Inflammatory macrophage (primary cell): ENCODE measurements at regions not wholly inside any gene's neighbourhood (a gene's known extent, or its start where the extent isn't known, plus 50 kb on each side); places are given as distances from the start of the nearest gene placed in this dataset.
A peak's percentile ranks its signal among the peaks of the same experiment; 100 is the strongest.

Experiments
- DNase-seq, 2 donors: peaks; one replicate each; pipeline ENCODE4 v3.0.0-alpha.2; 2020 to 2022

- DNase-seq: no peak
These were observed 609.7 kb upstream of the DAB2 start for GRCh38 chr5:40034441-40034840.

DNA sequence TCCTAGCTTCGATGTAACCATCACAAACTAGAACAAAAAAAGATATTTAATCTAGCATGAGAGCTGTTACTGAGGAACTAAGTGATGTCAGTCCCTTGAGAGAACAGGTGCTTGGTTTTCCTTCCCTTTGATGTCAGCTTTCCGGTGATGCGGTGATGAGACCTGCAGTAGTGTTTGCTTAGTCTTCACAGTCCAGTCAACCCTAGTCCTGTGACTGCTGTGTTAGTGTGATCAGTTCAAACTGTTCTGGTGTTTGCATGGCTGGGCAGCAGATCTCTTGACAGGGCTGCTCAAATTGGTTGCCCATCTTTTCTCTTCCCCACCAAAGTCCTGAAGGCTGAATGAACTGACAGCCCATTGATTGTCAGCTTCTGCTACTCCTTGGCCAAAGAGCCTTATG, 608.6 kb upstream of the DAB2 start:
- DNase-seq: no peak

DNA sequence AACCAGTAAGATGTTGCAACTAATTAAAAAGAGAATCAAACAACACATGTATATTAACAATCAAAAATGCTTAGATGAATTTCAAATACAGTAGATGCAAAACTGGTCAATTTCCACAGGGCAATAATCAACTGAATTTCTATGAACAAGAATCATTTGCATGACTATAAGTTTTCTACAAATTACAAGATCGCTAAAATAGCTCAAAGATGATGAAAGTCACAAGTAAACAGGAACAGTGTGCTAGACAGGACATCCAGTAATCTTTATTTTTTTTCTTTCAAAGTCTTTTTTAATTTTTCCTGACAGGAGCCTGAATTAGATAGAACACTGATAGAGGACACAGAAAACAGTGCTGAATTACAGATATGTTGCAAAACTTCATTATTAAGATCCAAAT, 608.2 kb upstream of the DAB2 start:
- no peak for DNase-seq

DNA sequence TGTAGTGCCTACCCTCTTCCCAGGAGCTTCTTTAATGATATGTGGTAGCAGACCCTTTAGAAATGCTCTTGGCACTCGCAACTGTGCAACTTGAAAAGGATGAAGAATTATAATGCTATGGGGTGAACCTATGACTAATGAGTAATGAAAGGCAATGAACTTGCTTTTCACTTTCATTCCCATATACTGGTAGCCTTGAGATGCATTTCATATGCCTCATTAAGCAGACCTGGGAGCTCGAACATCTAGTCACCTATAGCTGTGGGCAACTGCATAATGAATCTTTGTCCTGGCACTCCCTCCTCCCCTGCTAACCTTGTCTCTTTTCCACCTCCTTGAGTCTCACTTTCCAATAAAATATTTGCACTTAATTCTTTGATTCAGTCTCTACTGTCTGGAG, 605.9 kb upstream of the DAB2 start:
- DNase-seq: no peak

DNA sequence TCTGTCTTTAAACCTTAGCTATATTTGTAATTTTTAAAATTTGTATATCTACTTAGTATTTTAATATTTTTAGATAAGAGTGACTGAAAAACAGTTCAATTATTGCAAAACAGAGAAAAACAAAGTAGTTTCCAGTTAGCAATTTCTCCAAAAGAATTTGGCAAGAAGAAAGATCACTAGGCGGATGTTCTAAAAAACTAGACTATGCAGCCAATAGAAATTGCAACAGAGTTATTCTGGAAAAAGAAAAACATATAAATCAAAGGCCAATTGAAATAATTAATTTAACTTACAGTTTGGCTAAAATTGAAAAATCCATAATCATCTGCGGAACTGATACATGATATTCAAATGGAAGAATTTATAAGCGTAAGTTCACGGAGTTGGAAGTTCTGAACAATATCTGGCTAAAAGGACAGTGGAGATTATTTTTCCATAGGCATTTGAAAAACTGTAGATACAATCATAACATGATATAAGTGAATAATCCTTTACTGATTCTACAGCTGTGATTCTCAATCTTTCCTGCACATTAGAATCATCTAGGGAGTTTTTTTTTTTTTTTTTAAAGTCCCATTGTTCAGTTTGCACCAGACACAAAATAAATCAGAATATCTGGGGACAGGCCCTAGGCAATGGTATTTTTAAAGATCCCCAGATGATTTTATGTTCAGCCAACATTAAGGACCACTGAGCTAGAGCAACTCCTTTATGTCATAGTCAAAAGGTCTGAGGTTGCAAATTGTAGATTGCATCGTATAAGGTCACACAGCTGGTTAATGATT, 605.1 kb upstream of the DAB2 start:
- no peak for DNase-seq

DNA sequence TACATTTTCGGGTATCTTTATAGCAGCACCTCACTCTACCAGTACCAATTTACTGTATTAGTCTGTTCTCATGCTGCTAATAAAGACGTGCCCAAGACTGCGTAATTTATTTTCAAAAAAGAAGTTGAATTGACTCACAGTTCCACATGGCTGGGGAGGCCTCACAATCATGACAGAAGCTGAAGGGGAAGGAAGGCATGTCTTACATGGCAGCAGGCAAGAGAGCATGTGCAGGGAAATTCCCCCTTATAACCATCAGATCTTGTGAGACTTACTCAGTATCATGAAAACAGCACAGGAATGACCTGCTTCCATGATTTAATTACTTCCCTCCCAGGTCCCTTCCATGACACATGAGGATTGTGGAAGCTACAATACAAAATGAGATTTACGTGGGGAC, 602.6 kb upstream of the DAB2 start:
- peak; percentile 12 to 33 for DNase-seq

- DNase-seq: peak; percentile 39 to 71
These were observed 600.8 kb upstream of the DAB2 start for GRCh38 chr5:40025586-40025985.

GRCh38 chr5:40022057-40022456, 597.3 kb upstream of the DAB2 start:
- no peak for DNase-seq

- DNase-seq: no peak
These were observed 596.2 kb upstream of the DAB2 start for GRCh38 chr5:40021007-40021406.

DNA sequence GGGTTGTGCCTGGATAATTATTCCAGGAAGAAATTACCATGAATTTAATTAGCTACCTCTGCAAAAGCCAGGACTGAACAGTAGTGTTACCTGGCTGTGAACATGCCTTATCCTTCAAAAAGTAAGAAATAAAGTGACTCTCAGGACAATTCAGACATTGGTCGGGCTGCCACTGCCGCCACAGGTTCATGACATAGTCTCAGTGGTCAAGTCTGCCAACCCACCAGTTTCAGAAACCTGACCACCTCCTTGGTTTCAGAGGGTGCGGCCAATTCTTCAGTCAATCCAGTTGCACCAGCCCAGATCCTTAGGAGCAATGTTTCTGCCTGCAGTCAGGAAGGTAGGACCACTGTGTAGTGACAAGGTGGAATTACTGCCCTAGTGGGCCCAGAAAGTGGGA, 593.1 kb upstream of the DAB2 start:
- no peak for DNase-seq

DNA sequence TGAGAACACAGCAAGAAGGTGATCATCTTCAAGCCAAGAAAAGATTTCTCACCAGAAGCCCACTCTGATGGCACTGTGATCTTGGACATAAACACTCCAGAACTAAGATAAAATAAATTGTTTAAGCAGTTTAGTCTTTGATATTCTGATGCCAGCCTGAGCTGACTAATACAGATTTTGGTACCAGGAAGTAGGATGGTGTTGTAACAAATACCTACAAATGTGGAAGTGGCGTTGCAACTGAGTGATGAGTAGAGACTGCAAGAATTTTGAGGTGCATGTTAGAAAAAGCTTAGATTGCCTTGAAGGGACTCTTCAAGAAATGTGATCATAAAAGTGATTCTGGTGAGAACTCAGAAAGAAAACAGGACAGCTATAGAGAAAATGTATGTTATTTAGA, 592.4 kb upstream of the DAB2 start:
- peak in 1 of 2 donors; percentile 42 for DNase-seq

- DNase-seq: no peak
These were observed 585.7 kb upstream of the DAB2 start for GRCh38 chr5:40010436-40010835.

GRCh38 chr5:40006260-40006659, 581.5 kb upstream of the DAB2 start:
- no peak for DNase-seq

GRCh38 chr5:40001796-40002195, 577.0 kb upstream of the DAB2 start:
- no peak for DNase-seq

DNA sequence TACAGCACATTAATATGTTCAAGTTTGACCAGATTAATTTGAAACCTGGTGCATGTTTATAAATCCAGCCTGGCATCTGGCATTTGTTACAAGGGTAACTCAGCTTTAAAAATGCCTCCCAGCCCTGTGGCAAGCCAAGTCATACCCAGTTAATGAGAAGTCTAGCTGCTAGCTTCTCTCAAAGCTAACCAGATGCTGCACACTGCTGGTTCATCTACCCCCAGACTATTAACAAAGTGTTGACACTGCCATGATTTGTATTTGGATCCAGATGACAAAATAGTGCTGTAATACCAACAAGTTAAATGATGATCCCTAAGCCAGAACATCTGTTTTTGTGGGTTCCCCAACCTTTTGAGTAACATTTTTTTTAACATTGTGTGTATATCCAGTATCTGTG, 573.7 kb upstream of the DAB2 start:
- no peak for DNase-seq

- DNase-seq: no peak
These were observed 571.2 kb upstream of the DAB2 start for GRCh38 chr5:39995990-39996389.

GRCh38 chr5:39992617-39993202, 567.9 kb upstream of the DAB2 start:
- DNase-seq: no peak

- DNase-seq: no peak
These were observed 561.8 kb upstream of the DAB2 start for GRCh38 chr5:39986614-39987013.

GRCh38 chr5:39980056-39980455, 555.3 kb upstream of the DAB2 start:
- DNase-seq: no peak

- no peak for DNase-seq
These were observed 552.4 kb upstream of the DAB2 start for GRCh38 chr5:39977066-39977655.

DNA sequence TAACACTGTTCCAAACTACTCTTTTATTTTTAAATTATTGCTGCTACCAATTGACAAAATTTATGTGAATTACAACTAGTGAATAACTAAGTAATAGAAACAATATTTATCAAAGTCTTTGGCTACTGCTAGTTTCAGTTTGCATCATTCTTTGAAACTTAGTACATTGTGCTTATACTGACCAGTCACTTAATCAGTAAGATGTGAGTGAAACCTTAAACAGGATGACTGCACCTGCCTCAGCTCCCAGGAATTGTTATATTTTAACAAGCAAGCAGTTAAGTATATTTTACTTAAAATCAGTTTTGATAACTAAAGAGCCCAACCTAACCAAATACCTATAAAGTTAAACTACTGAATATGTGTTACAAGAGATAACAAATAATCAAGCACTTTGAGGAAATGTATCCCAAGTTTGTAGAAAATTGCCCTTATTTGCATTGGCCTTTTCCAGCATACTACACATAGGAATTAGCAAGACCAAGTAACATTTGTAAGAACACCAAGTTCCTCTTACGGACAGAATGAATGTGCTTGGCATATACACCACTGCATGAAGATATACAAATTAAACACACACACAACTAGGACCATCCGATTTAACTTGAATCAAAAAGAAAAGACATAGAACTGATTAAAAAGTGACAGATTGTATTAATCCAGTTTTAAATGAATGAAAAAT, 545.5 kb upstream of the DAB2 start:
- no peak for DNase-seq

GRCh38 chr5:39968381-39968780, 543.6 kb upstream of the DAB2 start:
- DNase-seq: no peak

DNA sequence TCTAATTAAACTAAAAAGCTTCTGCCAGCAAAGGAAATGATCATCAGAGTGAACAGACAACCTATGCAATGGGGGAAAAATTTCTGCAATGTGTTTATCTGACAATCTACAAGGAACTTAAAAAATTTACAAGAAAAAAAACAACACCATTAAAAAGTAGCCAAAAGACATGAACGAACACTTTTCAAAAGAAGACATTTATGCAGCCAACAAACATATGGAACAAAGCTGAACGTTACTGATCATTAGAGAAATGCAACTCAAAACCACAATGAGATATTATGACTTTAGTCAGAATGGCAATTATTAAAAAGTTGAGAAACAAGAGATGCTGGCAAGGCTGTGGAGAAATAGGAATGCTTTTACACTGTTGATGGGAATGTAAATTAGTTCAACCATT, 530.4 kb upstream of the DAB2 start:
- no peak for DNase-seq

DNA sequence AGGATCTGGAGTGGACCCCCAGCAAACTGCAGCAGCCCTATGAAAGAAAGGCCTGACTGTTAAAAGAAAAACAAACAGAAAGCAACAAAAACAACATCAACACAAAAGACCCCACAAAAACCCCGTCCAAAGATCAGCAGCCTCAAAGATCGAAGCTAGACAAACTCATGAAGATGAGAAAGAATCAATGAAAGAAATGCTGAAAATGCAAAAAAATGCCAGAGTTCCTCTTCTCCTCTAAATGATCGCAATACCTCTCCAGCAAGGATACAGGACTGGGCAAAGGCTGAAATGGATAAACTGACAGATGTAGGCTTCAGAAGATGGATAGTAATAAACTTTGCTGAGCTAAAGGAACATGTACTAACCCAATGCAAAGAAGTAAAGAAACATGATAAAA, 526.3 kb upstream of the DAB2 start:
- no peak for DNase-seq
